DMS53 treated with DMSO at 0.1 percent for 48 hours (cell line): ENCODE measurements at regions not wholly inside any gene's neighbourhood (a gene's known extent, or its start where the extent isn't known, plus 50 kb on each side); places are given as distances from the start of the nearest gene placed in this dataset.
"Not testable (repeated sequence)": the region's sequence is repeated elsewhere in the genome, so short reads cannot be mapped to it uniquely, and the experiment has no call there.

Source experiments
- DNase-seq: peaks from one replicate; lab custom pipeline; 2025; ENCODE audit not compliant: unreplicated experiment; lab: John Stamatoyannopoulos, UW

DNA sequence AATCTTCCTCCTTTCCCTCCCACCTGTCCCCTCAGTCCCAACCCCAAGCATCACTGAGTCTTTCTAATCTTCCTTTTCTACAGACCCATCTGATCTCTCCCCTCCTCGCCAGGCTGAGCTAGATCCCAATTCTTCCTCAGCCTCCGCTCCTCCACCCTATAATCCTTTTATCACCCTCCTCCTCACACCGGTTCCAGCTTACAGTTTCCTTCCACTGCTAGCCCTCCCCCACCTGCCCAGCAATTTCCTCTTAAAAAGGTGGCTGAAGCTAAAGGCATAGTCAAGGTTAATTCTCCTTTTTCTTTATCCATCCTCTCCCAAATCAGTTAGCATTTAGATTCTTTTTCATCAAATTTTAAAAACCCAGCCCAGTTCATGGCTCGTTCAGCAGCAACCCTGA is 470.6 kb upstream of the NUDT12 start:
- DNase-seq, result not testable (repeated sequence)

GRCh38 chr5:104024538-104024937 is 461.9 kb upstream of the NUDT12 start:
- DNase-seq, result no peak

GRCh38 chr5:104023739-104024138 is 461.1 kb upstream of the NUDT12 start:
- DNase-seq, result no peak

- DNase-seq, result no peak
Observed at GRCh38 chr5:104019956-104020355, 457.4 kb upstream of the NUDT12 start.

DNA sequence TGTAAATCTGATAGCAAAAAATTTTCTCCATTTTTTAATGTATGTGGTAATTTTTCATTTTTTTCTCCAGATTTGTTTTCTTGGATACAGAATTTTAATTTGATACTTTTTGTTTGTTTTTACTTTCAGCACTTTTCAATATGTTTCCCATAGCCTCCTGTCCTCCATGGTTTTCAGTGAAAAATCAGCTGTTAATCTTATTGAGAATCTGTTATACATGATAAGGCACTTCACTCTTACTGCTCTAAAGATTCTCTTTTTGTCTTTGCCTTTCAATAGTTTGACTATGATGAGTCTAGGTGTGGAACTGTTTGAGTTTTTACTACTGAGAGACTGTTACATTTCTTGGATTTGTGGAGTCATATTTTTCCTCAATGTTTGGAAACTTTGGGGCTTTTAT is 455.7 kb upstream of the NUDT12 start:
- DNase-seq, result no peak

GRCh38 chr5:104016646-104017045 is 454.1 kb upstream of the NUDT12 start:
- DNase-seq, result no peak

GRCh38 chr5:104015765-104016164 is 453.2 kb upstream of the NUDT12 start:
- no peak for DNase-seq

DNA sequence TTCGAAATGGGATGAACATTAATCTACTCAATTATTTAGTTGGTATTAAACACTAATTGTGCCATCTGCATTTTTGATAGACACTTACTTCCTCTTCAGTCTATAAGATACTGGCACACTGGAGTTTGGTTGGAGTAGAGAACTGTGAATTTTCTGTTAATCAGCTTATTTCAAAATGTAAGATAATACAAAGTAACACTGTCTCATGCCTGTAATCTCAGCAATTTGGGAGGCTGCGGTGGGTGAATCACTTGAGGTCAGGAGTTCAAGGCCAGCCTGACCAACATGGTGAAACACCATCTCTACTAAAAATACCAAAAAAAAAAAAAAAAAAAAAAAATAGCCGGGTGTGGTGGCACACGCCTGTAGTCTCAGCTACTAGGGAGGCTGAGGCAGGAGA is 440.2 kb upstream of the NUDT12 start:
- DNase-seq, result not testable (repeated sequence)

GRCh38 chr5:104001136-104001535 is 438.5 kb upstream of the NUDT12 start:
- DNase-seq, result no peak

DNA sequence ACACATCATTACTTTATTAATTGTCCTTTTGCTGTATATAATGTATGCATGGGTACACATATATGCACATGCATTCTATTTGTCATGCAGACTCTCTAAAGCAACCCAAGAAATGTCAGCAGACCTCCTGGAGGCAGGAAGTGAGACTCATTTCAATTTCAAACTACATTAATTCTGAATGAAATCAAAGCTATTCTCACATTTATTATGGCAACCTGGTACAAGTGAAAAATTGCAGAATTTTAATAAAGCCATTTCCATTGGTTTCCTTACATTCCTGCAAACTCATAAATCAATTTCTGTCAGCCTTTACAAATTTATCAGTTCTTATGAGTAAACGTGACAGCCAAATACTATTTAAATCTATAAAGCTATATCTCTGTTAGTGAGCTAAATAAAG is 430.4 kb upstream of the NUDT12 start:
- DNase-seq, result no peak

GRCh38 chr5:103990064-103990463 is 427.5 kb upstream of the NUDT12 start:
- DNase-seq, result no peak

DNA sequence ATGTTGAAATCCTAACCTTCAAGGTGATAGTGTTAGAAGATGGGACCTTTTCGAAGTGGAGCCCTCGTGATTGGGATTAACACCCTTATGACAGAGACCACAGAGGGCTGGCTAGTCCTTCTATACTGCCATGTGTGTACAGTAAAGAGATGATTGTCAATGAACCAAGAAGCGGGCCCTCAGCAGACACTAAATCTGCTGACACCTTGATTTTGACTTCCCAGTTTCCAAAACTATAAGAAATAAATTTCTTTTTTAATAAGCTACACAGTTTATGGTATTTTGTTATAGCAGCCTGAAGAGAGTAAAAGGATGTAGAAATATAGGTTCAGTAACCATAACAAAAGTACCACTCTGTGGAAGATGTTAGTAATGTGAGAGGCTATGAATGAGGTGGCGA is 419.0 kb upstream of the NUDT12 start:
- DNase-seq, result no peak

DNA sequence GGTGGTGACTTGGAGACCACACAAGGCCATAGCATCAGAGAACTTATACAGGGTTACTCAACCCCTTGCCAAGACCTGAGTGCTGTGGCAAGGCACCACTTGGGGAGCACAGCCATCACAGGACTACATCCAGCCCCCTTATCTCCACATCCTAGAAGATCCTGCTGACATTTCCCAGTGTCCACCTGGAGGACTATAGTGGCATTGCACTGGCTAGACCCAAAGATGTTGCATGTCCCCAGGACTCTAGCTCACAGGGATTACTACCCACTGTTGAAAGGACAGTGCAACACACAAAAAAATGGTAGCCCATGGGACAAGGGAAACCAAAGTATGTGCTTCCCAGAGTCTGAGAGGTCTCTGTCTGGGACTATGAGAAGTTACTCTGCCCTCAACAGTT is 411.1 kb upstream of the NUDT12 start:
- DNase-seq, result no peak

- DNase-seq, result not testable (repeated sequence)
Observed at GRCh38 chr5:103966295-103966694, 403.7 kb upstream of the NUDT12 start.

GRCh38 chr5:103962023-103962422 is 399.4 kb upstream of the NUDT12 start:
- no peak for DNase-seq

- no peak for DNase-seq
Observed at GRCh38 chr5:103953601-103954382, 391.2 kb upstream of the NUDT12 start.

DNA sequence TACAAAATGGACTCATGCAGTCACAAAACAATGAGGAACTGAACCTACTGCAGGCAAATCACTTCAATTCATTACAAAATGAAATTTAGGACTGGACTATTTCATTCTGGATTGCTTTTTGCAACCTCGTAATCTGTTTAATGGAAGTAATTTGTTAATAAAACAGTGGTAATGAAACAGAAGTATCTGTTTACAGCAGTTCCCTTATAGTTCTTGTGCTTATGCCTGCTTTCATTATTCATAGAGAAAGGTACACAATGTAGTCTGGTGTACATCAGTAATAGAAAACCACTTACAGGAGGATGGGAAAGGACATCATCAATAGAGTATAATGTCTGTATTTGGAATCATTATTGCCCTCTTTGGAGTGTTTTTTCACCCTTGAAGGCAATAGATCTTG is 389.2 kb upstream of the NUDT12 start:
- DNase-seq, result no peak

DNA sequence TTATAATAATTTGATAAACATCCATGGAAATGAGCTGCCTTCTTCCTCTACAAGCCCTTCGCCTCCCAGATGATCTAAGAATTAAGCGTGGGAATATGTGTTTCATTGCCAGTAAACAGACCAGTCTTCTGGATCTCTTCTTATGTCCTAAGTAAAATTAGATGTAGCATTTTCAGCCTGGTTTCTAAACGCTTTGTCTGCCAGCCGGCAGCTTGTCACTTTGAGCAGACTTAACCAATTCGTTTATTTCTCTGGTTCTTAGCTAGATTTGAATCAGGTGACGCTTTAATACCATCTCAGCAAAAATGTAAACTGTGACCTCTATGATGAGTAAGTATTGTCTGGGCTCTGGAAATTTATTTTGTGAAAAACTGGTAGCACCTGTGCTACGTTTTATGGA is 380.6 kb upstream of the NUDT12 start:
- no peak for DNase-seq

- DNase-seq, result no peak
Observed at GRCh38 chr5:103942587-103943186, 380.1 kb upstream of the NUDT12 start.

DNA sequence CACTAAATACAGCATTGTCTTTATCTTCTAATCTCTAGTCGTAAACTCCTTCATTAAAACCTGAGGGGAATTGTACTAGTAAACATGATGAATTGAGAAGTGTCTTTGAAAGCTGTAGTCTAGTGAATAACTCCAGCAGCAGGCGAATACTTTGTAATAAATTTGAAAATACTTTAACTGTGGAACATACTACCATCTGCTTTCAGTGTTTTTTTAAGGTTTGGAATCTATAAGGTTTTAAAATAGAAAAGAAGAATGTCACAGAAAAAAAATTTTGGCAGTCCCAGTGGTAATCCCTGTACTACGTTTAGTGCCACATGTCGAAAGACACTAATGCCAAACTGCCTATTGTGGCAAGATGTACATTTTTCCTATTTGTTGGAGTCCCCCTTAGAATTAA is 379.0 kb upstream of the NUDT12 start:
- no peak for DNase-seq

GRCh38 chr5:103938146-103938695 is 375.6 kb upstream of the NUDT12 start:
- no peak for DNase-seq

DNA sequence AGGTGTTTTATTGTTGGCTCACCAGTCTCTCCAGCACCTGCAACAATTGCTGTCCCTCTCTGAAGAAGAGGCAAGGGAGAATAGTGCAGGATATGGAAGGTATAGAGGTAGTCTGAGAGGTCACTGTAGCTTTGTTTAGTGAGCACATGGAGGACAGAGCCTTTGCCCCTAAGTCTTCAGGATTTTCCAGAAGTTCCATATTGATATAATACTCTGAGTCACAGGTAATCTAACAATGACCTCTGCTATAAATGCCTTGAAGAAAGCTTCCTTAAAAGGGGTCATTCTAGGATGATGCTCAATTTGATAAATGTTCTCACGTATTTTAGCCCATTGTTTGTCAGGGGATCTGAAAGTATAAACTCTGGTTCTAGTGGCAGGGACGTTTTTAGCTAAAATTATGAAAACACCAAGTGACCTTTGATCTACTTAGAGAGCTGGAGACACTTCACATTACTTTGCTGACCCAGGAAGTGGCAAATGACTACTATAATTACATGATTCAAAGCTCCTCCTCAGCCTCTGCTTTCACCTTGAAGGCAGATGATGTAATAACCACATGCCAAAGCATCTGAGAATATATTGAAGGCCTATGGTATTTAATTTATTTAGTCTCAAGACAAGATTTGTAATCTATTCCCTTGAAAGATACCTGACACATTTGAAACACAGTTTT is 366.9 kb upstream of the NUDT12 start:
- DNase-seq, result peak; percentile 19
